HL-60 (cell line): ENCODE measurements at regions not wholly inside any gene's neighbourhood (a gene's known extent, or its start where the extent isn't known, plus 50 kb on each side); places are given as distances from the start of the nearest gene placed in this dataset.

Source experiments
- CTCF ChIP-seq: IDR thresholded peaks from one replicate; pipeline ENCODE4 v1.5.1; 2011; ENCODE audit warnings: low read length, control low read depth, inconsistent platforms; ENCODE audit not compliant: insufficient read depth
- GABPA ChIP-seq: IDR thresholded peaks from 2 replicates; pipeline ENCODE4 v1.6.1; 2012; ENCODE audit warnings: low read depth
- POLR2AphosphoS5 ChIP-seq: IDR thresholded peaks from 2 replicates; pipeline ENCODE4 v1.6.1; 2012; ENCODE audit warnings: low read depth
- SPI1 ChIP-seq: IDR thresholded peaks from 2 replicates; pipeline ENCODE4 v1.6.1; 2012; ENCODE audit warnings: low read depth, mild to moderate bottlenecking, borderline replicate concordance
- TF ChIP-seq, protein P1 (sequence below): IDR thresholded peaks from 2 replicates; pipeline ENCODE4 v1.6.1; 2012; ENCODE audit warnings: low read depth; ENCODE audit not compliant: insufficient replicate concordance

- TF ChIP-seq CTCF, result no peak
- TF ChIP-seq, protein P1, sequence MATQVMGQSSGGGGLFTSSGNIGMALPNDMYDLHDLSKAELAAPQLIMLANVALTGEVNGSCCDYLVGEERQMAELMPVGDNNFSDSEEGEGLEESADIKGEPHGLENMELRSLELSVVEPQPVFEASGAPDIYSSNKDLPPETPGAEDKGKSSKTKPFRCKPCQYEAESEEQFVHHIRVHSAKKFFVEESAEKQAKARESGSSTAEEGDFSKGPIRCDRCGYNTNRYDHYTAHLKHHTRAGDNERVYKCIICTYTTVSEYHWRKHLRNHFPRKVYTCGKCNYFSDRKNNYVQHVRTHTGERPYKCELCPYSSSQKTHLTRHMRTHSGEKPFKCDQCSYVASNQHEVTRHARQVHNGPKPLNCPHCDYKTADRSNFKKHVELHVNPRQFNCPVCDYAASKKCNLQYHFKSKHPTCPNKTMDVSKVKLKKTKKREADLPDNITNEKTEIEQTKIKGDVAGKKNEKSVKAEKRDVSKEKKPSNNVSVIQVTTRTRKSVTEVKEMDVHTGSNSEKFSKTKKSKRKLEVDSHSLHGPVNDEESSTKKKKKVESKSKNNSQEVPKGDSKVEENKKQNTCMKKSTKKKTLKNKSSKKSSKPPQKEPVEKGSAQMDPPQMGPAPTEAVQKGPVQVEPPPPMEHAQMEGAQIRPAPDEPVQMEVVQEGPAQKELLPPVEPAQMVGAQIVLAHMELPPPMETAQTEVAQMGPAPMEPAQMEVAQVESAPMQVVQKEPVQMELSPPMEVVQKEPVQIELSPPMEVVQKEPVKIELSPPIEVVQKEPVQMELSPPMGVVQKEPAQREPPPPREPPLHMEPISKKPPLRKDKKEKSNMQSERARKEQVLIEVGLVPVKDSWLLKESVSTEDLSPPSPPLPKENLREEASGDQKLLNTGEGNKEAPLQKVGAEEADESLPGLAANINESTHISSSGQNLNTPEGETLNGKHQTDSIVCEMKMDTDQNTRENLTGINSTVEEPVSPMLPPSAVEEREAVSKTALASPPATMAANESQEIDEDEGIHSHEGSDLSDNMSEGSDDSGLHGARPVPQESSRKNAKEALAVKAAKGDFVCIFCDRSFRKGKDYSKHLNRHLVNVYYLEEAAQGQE, result no peak
- TF ChIP-seq SPI1, result no peak
- TF ChIP-seq GABPA, result no peak
- TF ChIP-seq POLR2AphosphoS5, result no peak
Observed at GRCh38 chr19:30074741-30075715, 133.0 kb downstream of the URI1 start.
